MG63 (cell line): ENCODE measurements at regions not wholly inside any gene's neighbourhood (a gene's known extent, or its start where the extent isn't known, plus 50 kb on each side); places are given as distances from the start of the nearest gene placed in this dataset.
"Not testable (repeated sequence)": the region's sequence is repeated elsewhere in the genome, so short reads cannot be mapped to it uniquely, and the experiment has no call there.

ENCODE experiments used
- DNase-seq: peaks from one replicate; pipeline ENCODE4 v3.0.0-alpha.2; 2020
- H3K27me3 ChIP-seq: fragments of 250-450 bp; sonication (Bioruptor Pico); 2 replicates; pipeline ENCODE4 v1.5.1; 2020; ENCODE audit warnings: mild to moderate bottlenecking, moderate library complexity
- H3K36me3 ChIP-seq: fragments of 250-450 bp; sonication (Bioruptor Pico); 2 replicates; pipeline ENCODE4 v1.5.1; 2020; ENCODE audit warnings: mild to moderate bottlenecking, moderate library complexity
- H3K4me3 ChIP-seq: fragments of 250-450 bp; sonication (Bioruptor Pico); 2 replicates; pipeline ENCODE4 v1.5.1; 2020; ENCODE audit warnings: mild to moderate bottlenecking, moderate library complexity
- H3K9me3 ChIP-seq: fragments of 250-450 bp; sonication (Bioruptor Pico); 2 replicates; pipeline ENCODE4 v1.5.1; 2020; ENCODE audit warnings: mild to moderate bottlenecking, moderate library complexity

DNA sequence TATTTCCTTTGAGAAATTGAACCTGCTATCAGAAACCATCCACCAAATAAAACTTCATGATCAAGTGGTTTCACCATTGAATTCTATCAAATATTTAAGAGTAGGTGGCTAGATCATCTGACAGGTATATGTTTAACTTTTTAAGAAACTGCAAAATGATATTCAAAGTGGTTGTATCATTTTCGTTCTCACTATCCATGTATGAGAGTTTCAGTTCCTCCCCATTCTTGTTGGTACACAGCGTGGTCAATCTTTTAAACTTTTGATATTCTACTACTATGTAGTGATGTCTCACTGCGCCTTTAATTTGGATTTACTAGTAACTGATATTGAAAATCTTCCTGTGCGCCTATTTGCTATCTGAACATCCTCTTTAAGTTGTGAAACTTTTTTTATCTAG lies 163.7 kb downstream of the CYB561 start:
- Histone ChIP-seq H3K36me3 (peaks cover 5% of the 10 kb centered on the region; the same call in 1 of the 2 replicates), H3K9me3 (peaks cover 24% of the 10 kb centered on the region), H3K4me3 (no peak overlapping the region), H3K27me3 (no peaks in the 10 kb centered on the region)
- DNase-seq = no peak

DNA sequence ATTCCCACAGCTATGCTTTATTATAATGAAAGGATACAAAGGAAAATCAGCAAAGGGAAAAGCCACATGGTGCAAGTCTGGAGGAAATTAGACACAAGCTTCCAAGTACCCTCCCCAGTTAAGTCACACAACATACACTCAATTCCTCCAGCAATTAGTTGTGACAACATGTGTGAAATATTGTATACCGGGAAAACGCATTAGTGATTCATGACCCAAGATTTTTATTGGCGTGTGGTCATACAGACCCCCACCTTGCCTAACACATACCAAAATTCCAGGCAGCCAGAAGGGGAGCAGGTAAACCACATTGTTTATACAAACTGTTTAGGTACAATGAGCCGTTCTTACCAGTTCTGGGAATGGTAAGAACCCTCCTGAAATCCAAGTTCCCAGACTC lies 160.6 kb downstream of the CYB561 start:
- Histone ChIP-seq H3K4me3 (no peak overlapping the region), H3K27me3 (no peaks in the 10 kb centered on the region), H3K36me3 (peaks cover 5% of the 10 kb centered on the region; the same call in 1 of the 2 replicates), H3K9me3 (peaks cover 24% of the 10 kb centered on the region)
- no peak for DNase-seq

DNA sequence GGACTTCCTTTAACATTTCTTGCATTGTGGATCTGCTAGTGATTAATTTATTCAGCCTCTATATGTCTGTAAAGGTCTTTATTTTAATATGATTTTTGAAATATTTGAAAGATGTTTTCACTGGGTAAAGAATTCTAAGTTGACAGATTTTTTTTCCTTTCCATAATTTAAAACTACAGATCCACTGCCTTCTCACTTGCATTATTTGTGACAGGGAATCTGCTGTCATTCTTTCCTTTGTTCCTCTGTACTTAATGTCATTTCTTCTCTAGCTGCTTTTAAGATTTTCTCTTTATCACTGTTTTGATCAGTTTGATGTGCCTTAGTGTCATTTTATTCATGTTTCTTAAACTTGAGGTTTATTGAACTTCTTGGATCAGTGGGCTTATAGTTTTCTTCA lies 159.9 kb downstream of the CYB561 start:
- Histone ChIP-seq H3K9me3 (peaks cover 24% of the 10 kb centered on the region), H3K4me3 (no peak overlapping the region), H3K36me3 (peaks cover 5% of the 10 kb centered on the region; the same call in 1 of the 2 replicates), H3K27me3 (no peaks in the 10 kb centered on the region)
- DNase-seq = no peak

DNA sequence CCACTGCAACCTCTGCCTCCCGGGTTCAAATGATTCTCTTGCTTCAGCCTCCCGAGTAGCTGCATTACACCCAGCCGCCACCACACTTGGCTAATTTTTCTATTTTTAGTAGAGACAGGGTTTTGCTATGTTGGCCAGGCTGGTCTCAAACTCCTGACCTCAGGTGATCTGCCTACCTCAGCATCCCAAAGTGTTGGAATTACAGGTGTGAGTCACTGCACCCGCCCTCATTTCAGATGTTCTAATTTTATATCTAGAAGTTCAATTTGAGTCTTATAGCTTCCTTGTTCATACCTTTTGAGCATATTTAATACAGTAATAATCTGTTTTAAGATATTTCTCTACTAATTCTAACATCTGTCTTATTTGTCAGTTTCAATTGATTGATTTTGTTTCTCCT lies 159.1 kb downstream of the CYB561 start:
- not testable (repeated sequence) for H3K4me3 ChIP-seq, H3K36me3 ChIP-seq, DNase-seq, H3K27me3 ChIP-seq
- peaks cover 24% of the 10 kb centered on the region for H3K9me3 ChIP-seq

DNA sequence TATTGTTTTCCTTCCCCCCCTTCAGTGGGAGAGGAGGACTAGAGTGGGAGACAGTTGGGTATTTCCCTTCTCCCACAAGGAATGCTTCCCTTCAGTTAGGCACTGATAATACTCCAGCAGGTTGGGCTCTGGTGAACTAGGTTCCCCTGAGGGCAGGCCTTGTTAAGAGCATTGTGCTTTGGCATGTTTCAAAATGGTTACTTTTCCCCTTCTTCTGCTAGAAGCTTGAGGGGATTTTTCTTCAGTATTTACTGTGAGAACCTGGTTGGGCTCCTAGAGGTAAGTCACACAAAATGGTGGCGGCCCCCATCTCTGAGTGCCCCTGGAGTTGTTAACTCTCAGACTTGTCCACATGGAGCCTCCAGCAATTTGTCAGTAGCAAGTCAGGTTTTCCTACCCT lies 156.2 kb downstream of the CYB561 start:
- H3K4me3 ChIP-seq = no peak overlapping the region
- no peak for DNase-seq
- H3K36me3 ChIP-seq = peaks cover 5% of the 10 kb centered on the region; the same call in 1 of the 2 replicates
- H3K9me3 ChIP-seq = peaks cover 17% of the 10 kb centered on the region
- H3K27me3 ChIP-seq = no peaks in the 10 kb centered on the region

DNA sequence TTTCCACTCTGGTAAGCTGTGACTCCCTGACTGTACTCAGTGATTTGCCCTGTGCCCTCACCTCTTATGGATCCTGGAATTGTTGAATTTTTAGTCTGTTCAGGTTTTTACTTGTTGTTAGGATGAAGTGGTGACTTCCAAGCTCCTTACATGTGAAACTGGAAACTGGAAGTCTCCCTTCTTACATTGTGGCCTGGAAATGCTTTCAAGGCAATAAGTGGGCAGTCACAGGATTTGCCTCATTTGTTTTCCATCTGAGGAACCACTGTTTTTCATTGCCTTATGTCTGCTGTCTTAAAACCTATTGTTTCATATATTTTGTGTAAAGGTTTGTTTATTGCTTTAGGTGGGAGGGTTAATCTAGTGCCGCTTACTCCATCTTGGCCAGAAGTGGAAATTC lies 155.8 kb downstream of the CYB561 start:
- Histone ChIP-seq H3K4me3 (no peak overlapping the region), H3K27me3 (no peaks in the 10 kb centered on the region), H3K36me3 (peaks cover 7% of the 10 kb centered on the region; the same call in 1 of the 2 replicates), H3K9me3 (peaks cover 15% of the 10 kb centered on the region)
- DNase-seq = no peak

DNA sequence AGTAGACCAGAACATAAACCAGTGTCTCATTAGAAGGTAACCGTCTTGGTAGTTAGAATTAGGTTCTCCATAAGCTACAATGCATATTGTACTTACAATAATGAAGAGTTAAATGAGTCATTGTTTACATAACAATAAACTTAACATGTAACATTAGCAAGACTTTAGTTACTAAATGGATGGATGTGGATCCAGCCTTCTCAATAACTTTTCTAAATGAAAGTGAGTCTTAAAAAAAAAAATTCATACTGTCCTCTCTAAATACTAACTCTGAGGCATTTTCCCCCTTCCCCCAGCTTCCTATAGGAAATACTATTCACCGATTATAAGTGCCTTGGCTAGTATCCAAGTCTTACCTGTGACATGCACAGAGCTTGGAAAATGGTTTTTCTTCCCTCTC lies 155.3 kb downstream of the CYB561 start:
- peaks cover 11% of the 10 kb centered on the region for H3K9me3 ChIP-seq
- no peaks in the 10 kb centered on the region for H3K27me3 ChIP-seq
- peaks cover 6% of the 10 kb centered on the region; the same call in 1 of the 2 replicates for H3K36me3 ChIP-seq
- no peak overlapping the region for H3K4me3 ChIP-seq
- DNase-seq = no peak

DNA sequence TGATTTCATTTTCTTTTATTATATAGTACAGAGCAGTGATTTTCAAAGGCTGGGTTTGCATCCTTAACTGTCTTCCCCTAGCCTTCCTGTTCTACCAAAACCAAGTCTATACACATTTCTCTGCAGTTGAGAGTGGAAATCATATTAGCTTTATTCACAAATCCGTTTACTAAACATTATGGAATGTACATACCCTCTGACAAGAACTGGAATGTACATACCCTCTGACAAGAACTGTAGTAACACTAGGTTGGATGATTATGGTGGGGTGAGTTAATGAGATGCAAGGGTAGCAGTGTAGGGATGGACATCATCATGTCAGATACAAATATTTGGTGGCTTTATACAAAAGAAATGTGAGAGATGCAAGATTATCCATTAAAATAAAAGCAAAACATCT lies 154.8 kb downstream of the CYB561 start:
- no peaks in the 10 kb centered on the region for H3K27me3 ChIP-seq
- H3K36me3 ChIP-seq = peaks cover 8% of the 10 kb centered on the region
- DNase-seq = no peak

DNA sequence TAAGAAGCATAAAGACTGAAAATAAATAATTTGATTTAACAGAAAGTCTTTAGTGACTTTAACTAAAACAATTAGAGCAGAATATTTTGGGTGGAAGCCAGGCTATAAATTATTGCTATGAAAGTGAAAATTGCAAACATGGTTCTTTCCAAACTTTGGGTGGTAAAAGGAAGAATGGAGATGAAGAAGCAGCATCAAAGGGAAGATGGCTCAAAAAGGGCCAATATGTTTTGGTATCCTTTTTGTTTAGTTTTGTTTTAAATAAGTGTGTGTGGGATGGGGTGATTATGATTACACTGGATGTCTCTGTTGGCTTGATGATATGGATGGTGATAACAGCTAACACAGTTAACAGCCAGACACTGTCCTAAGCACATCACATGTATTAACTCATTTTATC lies 153.7 kb downstream of the CYB561 start:
- H3K9me3 ChIP-seq = peaks cover 10% of the 10 kb centered on the region
- peaks cover 11% of the 10 kb centered on the region for H3K36me3 ChIP-seq
- no peak for DNase-seq
- no peak overlapping the region for H3K4me3 ChIP-seq
- no peaks in the 10 kb centered on the region for H3K27me3 ChIP-seq

More for the DNA sequence above, 154.8 kb downstream of the CYB561 start:
- no peak overlapping the region for H3K4me3 ChIP-seq
- peaks cover 12% of the 10 kb centered on the region for H3K9me3 ChIP-seq

DNA sequence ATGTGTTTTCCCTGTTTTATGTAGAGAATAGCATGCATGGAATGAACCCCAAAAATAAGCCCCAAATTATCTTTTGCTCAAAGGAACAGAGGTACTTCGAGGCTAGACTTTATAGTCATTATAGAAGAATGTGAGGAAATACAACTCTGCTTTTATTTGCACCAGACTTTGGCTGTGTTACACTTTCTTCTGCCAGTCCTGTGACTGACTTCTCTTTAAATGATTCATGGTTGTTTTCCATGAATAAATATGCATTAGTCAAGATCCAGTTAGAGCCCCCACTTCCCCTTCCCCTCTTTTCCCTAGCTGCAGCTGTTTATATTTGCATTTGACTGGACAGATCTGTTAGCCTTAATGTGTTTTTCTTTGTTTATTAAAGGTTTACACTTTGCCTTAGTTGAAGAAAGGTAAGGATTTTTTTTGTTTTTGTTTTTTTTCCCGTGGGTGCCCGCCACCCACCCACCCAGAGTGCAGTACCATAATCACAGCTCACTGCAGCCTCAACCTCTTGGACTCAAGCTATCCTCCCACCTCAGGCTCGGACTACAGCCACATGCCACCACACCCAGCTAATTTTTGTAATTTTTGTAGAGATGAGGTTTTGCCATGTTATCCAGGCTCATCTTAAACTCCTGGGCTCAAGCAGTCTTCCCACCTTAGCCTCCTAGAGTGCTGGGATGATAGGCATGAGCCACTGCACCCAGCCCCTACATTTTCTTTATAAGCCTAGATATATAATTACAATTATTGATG lies 152.6 kb downstream of the CYB561 start:
- H3K4me3 ChIP-seq = no peak overlapping the region
- H3K9me3 ChIP-seq = peaks cover 16% of the 10 kb centered on the region
- H3K27me3 ChIP-seq = no peaks in the 10 kb centered on the region
- peak; percentile 46 for DNase-seq
- H3K36me3 ChIP-seq = peaks cover 11% of the 10 kb centered on the region

DNA sequence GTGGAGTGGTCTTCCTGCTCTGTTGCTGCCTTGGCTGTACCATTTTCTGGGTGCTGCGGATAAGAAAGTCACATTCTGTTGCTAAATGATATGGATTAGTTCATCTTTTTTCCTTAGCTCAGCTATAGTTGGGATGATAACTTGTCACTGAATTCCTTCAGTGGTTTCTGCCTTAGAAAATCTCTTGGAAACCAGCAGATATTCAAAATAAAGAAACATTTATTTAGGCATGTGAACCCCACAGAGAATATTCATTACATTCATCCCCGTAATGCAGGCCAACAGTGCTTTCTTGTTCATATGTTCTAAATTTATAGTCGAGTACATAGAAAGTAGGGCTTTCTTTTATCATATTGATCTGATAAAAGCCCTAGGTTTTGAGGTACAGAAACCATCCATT lies 151.3 kb downstream of the CYB561 start:
- H3K4me3 ChIP-seq = no peak overlapping the region
- DNase-seq = no peak
- peaks cover 16% of the 10 kb centered on the region for H3K9me3 ChIP-seq
- peaks cover 11% of the 10 kb centered on the region for H3K36me3 ChIP-seq
- no peaks in the 10 kb centered on the region for H3K27me3 ChIP-seq

DNA sequence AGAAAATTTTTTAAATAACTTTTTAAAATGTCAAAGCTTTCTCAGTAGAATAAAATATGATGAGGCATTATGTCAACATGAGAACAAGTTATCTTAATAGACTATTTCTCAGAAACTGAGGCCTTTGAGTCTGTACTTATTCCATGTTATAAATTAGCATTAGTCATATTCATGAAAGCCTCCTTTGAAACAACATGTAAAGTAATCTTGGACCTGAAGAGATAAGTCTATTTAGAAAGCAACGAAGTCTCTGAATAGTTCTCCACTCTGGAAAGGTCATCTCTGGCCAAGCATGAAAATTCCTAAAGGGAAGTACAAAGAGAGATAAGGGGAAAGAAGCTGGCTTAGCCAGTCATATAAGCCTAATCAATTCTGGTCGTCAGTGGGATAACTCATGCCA lies 150.8 kb downstream of the CYB561 start:
- Histone ChIP-seq H3K4me3 (no peak overlapping the region), H3K36me3 (peaks cover 11% of the 10 kb centered on the region), H3K9me3 (peaks cover 16% of the 10 kb centered on the region), H3K27me3 (no peaks in the 10 kb centered on the region)
- DNase-seq = no peak

DNA sequence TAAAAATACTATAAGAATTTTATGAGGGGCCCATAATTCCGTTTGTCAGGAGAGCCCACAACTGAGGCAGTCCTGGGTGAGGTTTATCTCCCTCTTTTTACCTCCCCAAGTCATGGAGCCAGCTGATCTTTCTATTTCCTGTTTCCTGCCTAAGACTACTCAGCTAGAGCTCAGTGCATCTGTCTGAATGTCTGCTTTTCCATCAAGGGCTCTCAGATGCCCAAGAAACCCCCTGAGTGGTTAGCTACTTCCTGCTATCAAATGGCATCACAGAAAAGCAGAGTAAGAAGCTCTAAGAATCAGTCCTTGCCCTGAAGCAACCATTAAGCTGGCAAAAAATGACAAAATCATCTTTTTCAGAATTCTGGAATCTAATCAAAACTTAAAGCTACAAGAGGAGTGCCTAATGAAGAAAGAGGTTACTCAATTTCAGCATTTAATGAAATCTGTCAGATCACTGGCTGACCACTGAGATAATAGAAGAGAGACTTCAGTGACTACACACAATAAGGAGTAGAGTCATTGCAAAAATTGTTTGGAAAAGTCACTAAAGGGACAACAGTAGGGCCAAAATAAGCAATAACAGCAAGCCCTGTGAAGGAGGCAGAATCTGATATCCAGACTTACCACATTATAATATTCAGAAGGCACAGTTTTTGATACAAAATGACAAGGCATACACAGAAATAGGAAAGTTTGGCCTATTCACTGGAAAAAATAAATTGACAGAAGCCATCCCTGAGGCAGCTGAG lies 150.1 kb downstream of the CYB561 start:
- H3K36me3 ChIP-seq = peaks cover 11% of the 10 kb centered on the region
- peaks cover 16% of the 10 kb centered on the region for H3K9me3 ChIP-seq
- DNase-seq = no peak
- no peaks in the 10 kb centered on the region for H3K27me3 ChIP-seq
- H3K4me3 ChIP-seq = no peak overlapping the region

DNA sequence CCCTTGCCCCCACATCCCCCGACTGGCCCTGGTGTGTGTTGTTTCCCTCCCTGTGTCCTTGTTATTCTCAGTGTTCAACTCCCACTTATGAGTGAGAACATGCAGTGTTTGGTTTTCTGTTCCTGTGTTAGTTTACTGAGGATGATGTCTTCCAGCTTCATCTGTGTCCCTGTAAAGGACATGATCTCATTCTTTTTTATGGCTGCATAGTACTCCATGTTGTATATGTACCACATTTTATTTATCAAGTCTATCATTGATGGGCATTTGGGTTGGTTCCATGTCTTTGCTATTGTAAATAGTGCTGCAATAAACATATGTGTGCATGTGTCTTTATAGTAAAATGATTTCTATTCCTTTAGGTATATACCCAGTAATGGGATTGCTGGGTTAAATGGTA lies 147.2 kb downstream of the CYB561 start:
- Histone ChIP-seq H3K36me3 (peaks cover 11% of the 10 kb centered on the region), H3K9me3 (peaks cover 35% of the 10 kb centered on the region)
- not testable (repeated sequence) for H3K4me3 ChIP-seq, H3K27me3 ChIP-seq, DNase-seq

DNA sequence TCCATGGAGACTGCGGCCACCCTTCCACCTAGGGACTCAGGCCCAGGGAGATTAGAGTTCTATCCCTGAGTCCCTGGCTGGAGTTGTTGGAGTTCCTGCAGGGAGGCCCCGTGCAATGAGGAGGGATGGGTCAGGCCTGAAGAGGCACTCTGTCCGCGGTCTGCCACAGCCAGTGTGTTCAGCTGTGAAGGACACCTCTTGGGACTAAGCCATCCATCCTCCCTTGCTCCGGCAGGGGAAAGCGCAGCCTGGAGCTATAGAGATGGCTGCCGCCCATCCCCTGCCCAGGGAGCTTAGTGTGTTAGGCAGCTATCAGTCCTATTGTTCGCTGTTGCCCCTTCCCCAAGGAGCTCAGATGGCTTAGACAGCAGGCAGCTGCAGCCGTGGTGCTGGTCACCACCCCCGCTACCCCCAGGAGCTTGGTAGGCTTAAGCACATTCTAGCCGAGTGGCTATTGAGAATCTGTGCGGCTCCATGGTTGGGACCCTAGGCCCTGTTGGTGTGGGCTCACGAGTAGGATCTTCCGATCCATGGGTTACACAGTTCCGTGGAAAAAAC lies 141.3 kb downstream of the CYB561 start:
- peaks cover 19% of the 10 kb centered on the region for H3K9me3 ChIP-seq
- H3K27me3 ChIP-seq = no peaks in the 10 kb centered on the region
- H3K36me3 ChIP-seq = no peaks in the 10 kb centered on the region; the same call in 1 of the 2 replicates
- no peak for DNase-seq
- no peak overlapping the region for H3K4me3 ChIP-seq

DNA sequence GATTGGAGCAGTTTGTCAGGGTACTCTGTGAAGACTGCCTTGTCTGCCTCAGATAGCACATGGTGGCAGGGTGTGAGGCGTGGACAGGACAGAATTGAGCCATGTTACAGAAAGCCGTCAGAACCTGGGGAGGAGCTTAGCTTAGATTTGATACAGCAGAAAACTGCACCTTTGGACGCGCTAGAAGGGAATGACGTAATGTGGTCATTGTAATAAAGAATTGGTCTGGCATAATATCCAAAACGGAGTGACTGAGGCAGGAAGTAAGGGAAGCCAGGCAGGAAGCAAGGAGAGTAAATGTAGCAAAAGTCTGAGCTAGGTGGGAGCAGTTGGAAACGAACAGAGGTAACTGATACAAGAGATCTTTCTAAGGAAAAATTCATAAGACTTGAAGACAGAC lies 140.2 kb downstream of the CYB561 start:
- H3K27me3 ChIP-seq = no peaks in the 10 kb centered on the region
- H3K36me3 ChIP-seq = no peaks in the 10 kb centered on the region; the same call in 1 of the 2 replicates
- H3K4me3 ChIP-seq = no peak overlapping the region
- no peak for DNase-seq
- H3K9me3 ChIP-seq = peaks cover 22% of the 10 kb centered on the region

DNA sequence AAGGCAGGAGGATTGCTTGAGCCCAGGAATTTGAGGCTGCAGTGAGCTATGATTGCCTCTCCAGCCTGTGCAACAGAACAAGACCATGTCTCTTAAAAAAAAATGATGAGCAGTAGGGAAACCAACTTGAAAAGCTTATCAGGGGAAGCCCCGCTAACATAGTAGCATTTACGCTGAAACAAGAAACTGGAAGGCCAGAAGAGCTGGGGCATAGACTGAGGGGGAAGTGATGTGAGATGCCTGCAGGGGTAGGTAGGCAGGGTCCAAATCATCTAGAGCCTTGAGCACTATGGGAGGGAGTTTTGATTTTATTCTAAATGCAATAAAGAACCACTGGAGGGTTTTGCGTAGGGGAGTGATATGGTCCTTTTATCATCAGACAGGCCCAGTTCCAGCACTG lies 139.3 kb downstream of the CYB561 start:
- no peaks in the 10 kb centered on the region; the same call in 1 of the 2 replicates for H3K36me3 ChIP-seq
- DNase-seq = no peak
- H3K27me3 ChIP-seq = no peaks in the 10 kb centered on the region
- H3K4me3 ChIP-seq = no peak overlapping the region
- peaks cover 18% of the 10 kb centered on the region for H3K9me3 ChIP-seq
